GM03348 (cell line): ENCODE measurements at regions not wholly inside any gene's neighbourhood (a gene's known extent, or its start where the extent isn't known, plus 50 kb on each side); places are given as distances from the start of the nearest gene placed in this dataset.
"Not testable (repeated sequence)": the region's sequence is repeated elsewhere in the genome, so short reads cannot be mapped to it uniquely, and the experiment has no call there.

Experiments
- DNase-seq: peaks from one replicate; pipeline ENCODE4 v3.0.0; 2012; ENCODE audit warnings: low spot score

DNA sequence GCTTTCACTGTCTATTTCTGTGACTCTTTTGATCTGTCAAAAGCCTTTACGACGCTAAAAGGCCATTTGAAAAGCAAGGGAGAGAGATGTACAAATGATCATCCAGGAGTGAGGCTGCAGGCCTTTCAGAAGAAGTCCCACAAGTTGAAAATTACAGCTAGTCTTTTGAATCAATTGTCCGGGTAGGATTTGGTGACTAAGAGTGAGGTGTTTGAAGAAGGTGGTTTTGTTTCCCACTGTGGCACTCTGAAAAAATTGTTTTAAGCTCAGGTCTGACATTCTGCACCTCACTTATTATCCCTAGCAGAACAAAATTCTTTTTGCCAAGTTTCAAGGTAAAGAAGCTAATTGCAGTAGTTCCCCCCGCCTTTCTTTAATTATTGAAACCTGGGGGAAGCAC is 50.8 kb upstream of the TMEM108 start:
- DNase-seq, result no peak

DNA sequence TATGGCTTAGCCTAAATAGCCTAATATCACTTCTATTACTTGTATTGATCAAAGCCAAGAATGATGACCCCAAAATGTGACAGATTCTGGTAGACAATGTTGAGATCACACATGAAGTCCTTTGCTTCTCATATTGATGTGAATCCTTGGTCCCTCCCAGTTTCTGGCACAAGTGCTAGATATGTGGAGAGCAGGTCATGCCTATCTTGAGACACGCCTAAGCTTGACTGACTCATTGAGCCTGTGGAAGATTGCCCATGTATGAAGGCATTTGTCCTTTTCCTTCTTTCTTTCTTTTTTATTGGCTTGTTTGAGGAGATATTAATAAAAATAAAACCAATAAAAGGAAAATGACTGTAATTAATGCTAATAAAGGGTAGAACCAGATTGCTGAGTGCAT is 54.0 kb upstream of the TMEM108 start:
- no peak for DNase-seq

- DNase-seq, result no peak
These were observed 54.9 kb upstream of the TMEM108 start for GRCh38 chr3:132983143-132983770.

DNA sequence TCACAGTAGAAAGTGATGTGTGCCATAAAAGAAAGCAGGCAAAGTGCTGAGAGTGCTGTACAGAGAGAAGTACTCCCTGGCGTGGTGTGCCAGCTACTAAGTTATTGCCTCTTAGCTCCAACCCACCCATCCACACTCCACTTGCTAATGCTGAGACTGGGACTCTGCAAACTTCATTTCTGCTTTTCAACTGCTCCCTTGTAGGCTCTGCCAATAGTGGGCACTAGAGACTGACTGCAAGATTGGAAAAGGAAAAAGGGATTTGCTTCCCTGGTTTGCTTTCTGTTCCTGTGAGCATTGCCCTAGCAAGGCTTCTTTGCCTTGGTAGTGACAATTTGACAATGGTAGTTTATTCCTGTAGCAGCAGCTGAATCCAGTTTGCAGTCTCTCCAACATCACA is 56.5 kb upstream of the TMEM108 start:
- no peak for DNase-seq

- no peak for DNase-seq
These were observed 58.1 kb upstream of the TMEM108 start for GRCh38 chr3:132980102-132980501.

GRCh38 chr3:132979606-132980005 is 58.6 kb upstream of the TMEM108 start:
- no peak for DNase-seq

- not testable (repeated sequence) for DNase-seq
These were observed 59.2 kb upstream of the TMEM108 start for GRCh38 chr3:132978946-132979345.

- DNase-seq, result no peak
These were observed 59.7 kb upstream of the TMEM108 start for GRCh38 chr3:132978464-132978863.

- DNase-seq, result no peak
These were observed 64.1 kb upstream of the TMEM108 start for GRCh38 chr3:132974097-132974496.

DNA sequence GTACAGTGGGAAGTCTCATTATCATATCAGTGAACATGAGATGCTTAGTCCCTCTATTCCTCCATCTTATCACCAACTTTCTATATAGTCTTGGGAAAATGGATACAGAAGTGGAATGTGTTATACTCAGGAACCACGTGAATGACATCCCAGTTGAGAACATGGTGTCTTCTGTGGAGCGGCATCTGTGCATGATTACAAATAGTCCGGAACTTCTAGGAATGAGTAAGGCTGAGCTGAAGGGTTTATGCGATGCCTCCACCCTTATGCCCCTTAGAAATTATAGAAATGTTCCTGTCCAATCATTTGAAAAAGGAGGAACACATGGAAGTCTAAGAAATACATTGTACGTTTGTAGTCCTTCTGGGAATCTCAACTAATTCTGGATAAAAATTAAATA is 64.8 kb upstream of the TMEM108 start:
- no peak for DNase-seq

DNA sequence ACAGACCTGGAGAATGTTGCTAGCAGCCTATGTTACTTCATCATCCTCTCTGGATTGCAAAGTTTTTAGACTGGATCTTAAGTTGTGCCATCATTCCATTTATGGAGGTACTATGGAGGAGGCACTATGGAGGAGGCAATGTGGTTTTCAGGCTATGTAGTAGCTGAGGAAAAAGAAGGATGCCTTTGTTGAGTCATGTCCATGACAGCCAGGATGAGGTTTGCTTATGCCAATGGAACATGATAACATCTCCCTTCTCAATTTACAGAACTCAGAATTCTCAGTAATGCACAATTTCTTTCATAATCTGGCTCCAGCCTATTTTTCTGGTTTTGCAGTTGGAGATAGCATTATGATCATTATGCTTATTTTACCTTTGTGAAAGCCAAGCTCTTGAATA is 65.9 kb upstream of the TMEM108 start:
- no peak for DNase-seq

DNA sequence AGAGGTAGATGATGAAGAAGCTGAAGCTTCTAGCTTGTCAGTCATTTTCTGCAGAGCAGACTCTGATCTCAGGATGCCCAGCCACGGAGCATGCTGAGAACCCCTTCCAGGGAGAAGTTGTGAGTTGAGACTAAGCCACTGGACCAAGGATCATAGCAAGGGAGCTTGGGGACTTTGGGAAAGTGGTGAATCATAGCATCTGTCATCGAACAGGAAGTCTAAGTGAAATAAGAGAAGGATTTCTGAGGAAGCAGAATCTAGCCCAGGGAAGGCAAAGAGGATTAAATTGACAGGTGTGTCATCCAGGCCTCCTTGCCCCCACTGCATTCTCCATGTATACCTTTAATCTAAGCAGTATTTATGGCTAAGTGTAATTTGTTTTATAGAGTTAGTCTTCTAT is 71.8 kb upstream of the TMEM108 start:
- DNase-seq, result no peak

DNA sequence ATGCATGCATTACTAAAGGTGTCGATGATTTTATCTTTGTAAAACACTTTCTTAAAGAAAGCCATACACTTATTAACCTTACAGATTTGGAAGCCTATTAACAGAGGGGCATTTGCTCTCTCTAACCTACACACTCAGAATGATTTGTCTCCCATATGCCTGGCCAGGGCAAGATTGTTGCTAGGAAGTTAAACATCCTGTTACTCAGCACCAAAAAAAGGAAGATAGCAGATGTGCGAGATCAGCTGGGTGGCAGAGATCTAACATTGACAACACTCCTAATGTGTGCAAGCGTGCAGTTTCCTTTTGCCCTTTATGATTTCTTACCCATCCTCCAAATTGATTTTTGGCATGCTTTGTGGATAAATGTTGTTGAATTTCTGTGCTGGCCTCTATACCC is 73.9 kb upstream of the TMEM108 start:
- no peak for DNase-seq

GRCh38 chr3:132963786-132964185 is 74.4 kb upstream of the TMEM108 start:
- DNase-seq, result no peak

- no peak for DNase-seq
These were observed 76.2 kb upstream of the TMEM108 start for GRCh38 chr3:132961991-132962390.

DNA sequence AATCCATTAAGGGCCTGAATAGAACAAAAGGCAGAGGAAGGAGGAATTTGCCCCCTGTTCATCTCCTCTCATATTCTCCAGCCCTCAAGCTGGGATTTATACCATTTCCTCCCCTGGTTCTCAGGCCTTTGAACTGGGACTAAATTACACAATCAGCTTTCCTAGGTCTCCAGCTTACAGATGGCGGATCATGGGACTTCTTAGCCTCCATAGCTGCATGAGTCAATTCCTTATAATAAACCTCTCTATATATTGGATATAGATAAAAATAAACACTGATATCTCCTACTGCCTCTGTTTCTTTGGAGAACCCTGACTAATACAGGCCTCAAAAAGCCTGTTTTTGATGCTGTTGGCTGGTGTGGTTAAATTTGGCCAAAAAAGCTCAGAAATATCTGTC is 84.5 kb upstream of the TMEM108 start:
- DNase-seq, result no peak

GRCh38 chr3:132927896-132928295 is 110.3 kb upstream of the TMEM108 start:
- no peak for DNase-seq

- DNase-seq, result no peak
These were observed 112.1 kb upstream of the TMEM108 start for GRCh38 chr3:132926098-132926497.

GRCh38 chr3:132925256-132925930 is 112.8 kb upstream of the TMEM108 start:
- no peak for DNase-seq

DNA sequence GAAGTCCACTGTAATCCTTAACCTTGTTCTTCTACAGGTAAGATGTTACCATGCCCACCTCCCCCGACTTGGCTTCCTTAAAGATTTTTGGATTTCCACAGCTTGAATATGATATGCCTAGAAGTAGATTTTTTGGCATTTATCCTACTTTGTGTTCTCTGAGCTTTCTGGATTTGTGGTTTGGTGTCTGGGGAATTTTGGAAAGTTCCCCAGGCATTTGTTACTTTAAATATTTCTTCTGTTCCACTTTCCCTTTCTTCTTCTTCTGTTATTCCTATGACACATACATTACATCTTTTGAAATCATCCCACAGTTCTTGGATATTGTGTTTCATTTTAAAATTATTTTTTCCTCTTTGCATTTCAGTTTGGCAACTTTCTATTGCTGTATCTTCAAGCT is 122.1 kb upstream of the TMEM108 start:
- DNase-seq, result no peak

DNA sequence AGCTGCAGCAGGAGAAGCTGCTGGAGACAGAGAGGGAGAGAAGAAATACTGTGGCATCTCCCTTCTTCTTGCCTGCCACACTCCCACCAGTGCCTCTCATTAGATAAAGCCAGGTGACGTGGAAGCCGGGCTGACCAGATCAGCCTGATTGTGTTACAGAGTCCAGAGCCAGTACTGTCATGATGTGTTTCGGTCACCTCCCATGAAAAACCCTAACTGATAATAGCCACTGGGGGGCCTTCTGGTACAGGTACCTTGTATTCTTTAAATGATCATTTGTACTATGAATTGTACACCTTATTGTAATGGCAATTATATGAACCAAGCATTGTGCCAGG is 125.8 kb upstream of the TMEM108 start:
- DNase-seq, result no peak

DNA sequence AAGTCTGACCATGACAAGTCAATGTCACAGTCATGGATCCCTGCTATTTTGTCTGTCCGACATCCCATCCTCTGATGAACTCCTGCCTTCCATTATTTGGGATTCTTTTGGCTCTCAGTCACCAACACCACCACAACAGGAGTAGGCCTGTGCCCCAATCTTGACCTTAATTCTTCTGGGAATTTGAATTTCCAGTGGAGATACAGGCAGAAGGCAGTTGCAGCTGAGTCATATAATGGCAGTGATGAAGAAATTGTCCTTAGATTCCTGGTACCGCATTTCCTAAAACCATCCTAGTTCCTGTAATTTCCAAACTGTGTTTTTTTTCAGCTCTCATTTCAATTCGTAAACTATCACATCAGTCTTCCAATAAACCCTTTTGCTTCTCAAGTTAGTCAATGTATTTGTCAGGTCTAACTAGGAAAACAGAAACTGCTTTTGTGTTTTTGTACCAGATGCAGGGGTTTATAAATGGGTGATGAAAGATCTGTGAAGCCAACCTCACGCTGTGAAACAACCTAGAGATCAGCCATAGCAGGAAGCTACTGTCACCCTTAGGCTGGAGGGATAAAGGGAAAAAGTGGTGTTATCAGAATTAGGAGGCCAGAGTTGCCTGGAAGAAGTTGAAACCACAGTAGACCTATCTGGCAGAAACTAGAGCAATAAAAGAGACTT is 126.3 kb upstream of the TMEM108 start:
- DNase-seq, result no peak

GRCh38 chr3:132907293-132907692 is 130.9 kb upstream of the TMEM108 start:
- DNase-seq, result no peak

GRCh38 chr3:132900481-132900880 is 137.7 kb upstream of the TMEM108 start:
- DNase-seq, result no peak
